ENCODE measurements at regions not wholly inside any gene's neighbourhood (a gene's known extent, or its start where the extent isn't known, plus 50 kb on each side); places are given as distances from the start of the nearest gene placed in this dataset.
"Not testable (repeated sequence)": the region's sequence is repeated elsewhere in the genome, so short reads cannot be mapped to it uniquely, and the experiment has no call there.

DNA sequence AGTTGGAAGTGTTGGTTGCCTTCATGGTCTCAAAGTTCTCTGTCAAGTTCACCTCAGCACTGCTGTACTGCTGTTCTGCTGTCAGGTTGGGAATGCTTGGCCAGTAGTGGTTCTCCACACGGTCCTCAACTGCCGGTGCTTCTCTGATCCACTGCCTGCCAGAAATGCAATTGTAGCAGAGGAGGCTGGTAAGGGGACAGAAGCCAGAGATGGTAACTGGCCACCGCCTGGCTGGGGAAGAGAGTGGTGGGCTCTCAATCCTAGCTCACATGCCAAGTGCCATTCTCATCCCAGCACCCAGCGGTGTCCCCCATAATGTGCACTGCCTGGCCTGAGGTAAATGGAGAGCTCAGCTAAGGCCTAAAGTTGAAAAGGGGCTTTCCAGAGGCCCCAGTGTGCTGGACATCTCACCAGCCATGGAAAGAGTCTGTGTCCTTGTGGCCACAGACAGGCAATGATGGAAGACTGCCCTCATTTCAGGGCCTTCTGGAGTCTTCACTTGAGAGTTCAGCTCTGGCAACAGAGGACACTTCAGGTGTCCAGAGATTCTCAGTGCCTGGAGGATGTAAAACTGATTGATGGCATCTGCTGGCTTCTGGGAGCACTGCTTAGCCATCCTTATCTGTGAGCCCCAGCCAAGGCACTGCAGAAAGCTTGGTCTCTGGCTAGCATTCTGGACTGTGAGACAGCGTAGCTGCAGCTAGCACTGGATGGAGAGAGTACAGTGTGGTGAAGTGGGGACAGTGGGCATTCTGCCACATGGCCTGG is 4229.7 kb upstream of the OR11H1 start:
- TF ChIP-seq, protein P1, sequence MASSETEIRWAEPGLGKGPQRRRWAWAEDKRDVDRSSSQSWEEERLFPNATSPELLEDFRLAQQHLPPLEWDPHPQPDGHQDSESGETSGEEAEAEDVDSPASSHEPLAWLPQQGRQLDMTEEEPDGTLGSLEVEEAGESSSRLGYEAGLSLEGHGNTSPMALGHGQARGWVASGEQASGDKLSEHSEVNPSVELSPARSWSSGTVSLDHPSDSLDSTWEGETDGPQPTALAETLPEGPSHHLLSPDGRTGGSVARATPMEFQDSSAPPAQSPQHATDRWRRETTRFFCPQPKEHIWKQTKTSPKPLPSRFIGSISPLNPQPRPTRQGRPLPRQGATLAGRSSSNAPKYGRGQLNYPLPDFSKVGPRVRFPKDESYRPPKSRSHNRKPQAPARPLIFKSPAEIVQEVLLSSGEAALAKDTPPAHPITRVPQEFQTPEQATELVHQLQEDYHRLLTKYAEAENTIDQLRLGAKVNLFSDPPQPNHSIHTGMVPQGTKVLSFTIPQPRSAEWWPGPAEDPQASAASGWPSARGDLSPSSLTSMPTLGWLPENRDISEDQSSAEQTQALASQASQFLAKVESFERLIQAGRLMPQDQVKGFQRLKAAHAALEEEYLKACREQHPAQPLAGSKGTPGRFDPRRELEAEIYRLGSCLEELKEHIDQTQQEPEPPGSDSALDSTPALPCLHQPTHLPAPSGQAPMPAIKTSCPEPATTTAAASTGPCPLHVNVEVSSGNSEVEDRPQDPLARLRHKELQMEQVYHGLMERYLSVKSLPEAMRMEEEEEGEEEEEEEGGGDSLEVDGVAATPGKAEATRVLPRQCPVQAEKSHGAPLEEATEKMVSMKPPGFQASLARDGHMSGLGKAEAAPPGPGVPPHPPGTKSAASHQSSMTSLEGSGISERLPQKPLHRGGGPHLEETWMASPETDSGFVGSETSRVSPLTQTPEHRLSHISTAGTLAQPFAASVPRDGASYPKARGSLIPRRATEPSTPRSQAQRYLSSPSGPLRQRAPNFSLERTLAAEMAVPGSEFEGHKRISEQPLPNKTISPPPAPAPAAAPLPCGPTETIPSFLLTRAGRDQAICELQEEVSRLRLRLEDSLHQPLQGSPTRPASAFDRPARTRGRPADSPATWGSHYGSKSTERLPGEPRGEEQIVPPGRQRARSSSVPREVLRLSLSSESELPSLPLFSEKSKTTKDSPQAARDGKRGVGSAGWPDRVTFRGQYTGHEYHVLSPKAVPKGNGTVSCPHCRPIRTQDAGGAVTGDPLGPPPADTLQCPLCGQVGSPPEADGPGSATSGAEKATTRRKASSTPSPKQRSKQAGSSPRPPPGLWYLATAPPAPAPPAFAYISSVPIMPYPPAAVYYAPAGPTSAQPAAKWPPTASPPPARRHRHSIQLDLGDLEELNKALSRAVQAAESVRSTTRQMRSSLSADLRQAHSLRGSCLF (CRISPR knock-in tag; IDR thresholded peaks at IDR 0.05; ENCODE audit: borderline replicate concordance): not testable (repeated sequence)
- TF ChIP-seq, protein P2, sequence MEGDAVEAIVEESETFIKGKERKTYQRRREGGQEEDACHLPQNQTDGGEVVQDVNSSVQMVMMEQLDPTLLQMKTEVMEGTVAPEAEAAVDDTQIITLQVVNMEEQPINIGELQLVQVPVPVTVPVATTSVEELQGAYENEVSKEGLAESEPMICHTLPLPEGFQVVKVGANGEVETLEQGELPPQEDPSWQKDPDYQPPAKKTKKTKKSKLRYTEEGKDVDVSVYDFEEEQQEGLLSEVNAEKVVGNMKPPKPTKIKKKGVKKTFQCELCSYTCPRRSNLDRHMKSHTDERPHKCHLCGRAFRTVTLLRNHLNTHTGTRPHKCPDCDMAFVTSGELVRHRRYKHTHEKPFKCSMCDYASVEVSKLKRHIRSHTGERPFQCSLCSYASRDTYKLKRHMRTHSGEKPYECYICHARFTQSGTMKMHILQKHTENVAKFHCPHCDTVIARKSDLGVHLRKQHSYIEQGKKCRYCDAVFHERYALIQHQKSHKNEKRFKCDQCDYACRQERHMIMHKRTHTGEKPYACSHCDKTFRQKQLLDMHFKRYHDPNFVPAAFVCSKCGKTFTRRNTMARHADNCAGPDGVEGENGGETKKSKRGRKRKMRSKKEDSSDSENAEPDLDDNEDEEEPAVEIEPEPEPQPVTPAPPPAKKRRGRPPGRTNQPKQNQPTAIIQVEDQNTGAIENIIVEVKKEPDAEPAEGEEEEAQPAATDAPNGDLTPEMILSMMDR (CRISPR knock-in tag; IDR thresholded peaks at IDR 0.05): not testable (repeated sequence)
- TF ChIP-seq SP2, ZNF354B (CRISPR knock-in tag; IDR thresholded peaks at IDR 0.05): not testable (repeated sequence)
